Endometrium (tissue), 2 donors: ENCODE measurements at regions not wholly inside any gene's neighbourhood (a gene's known extent, or its start where the extent isn't known, plus 50 kb on each side); places are given as distances from the start of the nearest gene placed in this dataset.
A peak's percentile ranks its signal among the peaks of the same experiment; 100 is the strongest.

Experiments
- FAIRE-seq: peaks from 2 replicates; lab custom pipeline; 2012; peaks lifted over from hg19 to GRCh38; lab: Jason Lieb, UNC
- donor health status: control.
- donor health status: control.

DNA sequence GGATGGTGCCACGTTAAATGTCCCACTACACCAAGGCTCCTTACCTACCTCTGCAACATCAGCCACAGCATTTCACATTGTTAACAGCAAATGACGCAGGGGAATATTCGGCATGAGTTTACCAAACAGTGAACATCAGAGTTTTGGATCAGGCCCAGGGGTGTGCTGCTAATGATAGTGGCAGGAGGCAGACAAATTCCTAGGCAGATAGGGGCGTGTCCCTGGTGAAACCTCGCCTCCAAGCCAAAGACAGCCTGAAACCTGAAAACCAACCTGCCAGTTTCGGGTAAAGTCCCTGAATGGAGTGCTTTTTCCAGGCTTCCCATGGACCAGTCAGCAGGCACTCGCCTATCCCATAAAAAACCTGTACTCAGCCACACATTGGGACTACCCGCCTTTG, 133.6 kb downstream of the SH3BGRL2 start:
- no peak for FAIRE-seq

- FAIRE-seq = no peak
Measured at GRCh38 chr6:79763301-79763700, 132.2 kb downstream of the SH3BGRL2 start.

- FAIRE-seq = no peak
Measured at GRCh38 chr6:79762370-79762769, 131.2 kb downstream of the SH3BGRL2 start.

- FAIRE-seq = peak; percentile 70
Measured at GRCh38 chr6:79756496-79756895, 125.4 kb downstream of the SH3BGRL2 start.

DNA sequence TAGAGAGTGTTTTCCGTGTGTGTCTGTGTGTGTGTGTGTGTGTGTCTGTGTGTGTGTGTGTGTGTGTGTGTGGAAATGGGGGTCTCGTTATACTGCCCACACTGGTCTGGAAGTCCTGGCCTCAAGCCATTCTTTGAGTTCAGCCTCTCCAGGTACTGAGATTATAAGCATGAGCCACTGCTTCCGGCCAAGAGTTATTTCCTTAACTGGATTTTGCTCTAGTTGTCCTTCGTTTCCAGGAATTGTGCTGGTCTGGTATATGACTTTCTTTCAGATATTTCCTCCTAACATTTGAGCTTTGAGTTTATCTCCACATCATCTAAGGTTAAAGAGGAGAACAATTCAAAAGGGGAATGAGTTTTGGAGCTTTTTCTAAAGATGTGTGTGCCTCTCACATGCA, 124.8 kb downstream of the SH3BGRL2 start:
- FAIRE-seq = no peak
